Endothelial cell (in vitro differentiated cells): ENCODE measurements at regions not wholly inside any gene's neighbourhood (a gene's known extent, or its start where the extent isn't known, plus 50 kb on each side); places are given as distances from the start of the nearest gene placed in this dataset.

ENCODE experiments used
- DNase-seq: peaks from one replicate; pipeline ENCODE4 v3.0.0; 2021; ENCODE audit warnings: low spot score
- H3K27ac Mint-ChIP-seq: one replicate; pipeline ENCODE4 v1.8.0; 2021; ENCODE audit warnings: mixed read lengths, inconsistent platforms; ENCODE audit not compliant: unreplicated experiment
- H3K27me3 Mint-ChIP-seq: one replicate; pipeline ENCODE4 v1.8.0; 2021; ENCODE audit warnings: mild to moderate bottlenecking, moderate library complexity, mixed read lengths, inconsistent platforms; ENCODE audit not compliant: unreplicated experiment
- H3K36me3 Mint-ChIP-seq: one replicate; pipeline ENCODE4 v1.8.0; 2021; ENCODE audit warnings: mild to moderate bottlenecking, low read depth, mixed read lengths, inconsistent platforms; ENCODE audit not compliant: unreplicated experiment
- H3K4me1 Mint-ChIP-seq: one replicate; pipeline ENCODE4 v1.8.0; 2021; ENCODE audit warnings: mild to moderate bottlenecking, mixed read lengths, inconsistent platforms; ENCODE audit not compliant: unreplicated experiment
- H3K4me3 Mint-ChIP-seq: one replicate; pipeline ENCODE4 v1.8.0; 2021; ENCODE audit warnings: mild to moderate bottlenecking, mixed read lengths, inconsistent platforms; ENCODE audit not compliant: unreplicated experiment
- H3K9me3 Mint-ChIP-seq: one replicate; pipeline ENCODE4 v1.8.0; 2021; ENCODE audit warnings: mixed read lengths, inconsistent platforms; ENCODE audit not compliant: unreplicated experiment
- TF ChIP-seq, protein P1 (sequence below): fragments of 200-600 bp; sonication (generic); IDR thresholded peaks from one replicate; pipeline ENCODE4 v1.5.0; 2021; ENCODE audit warnings: antibody characterized with exemption; ENCODE audit not compliant: unreplicated experiment

DNA sequence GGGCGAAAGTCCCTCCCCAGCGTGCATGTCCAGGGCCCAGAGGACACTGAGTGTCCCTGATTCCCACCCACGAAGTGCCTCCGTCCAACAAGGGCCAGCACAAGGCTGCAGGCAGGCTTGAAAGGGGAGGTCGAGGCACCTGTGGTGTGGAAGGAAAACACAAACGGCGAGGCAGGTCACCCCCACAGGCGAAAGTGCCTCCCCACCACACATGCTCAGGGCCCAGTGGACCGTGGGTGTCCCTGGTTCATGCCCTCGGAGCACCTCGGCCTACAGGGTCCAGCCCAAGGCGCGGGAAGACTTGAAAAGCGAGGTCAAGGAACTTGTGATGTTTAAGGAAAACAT is 370.4 kb downstream of the ALG10 start:
- H3K9me3 Mint-ChIP-seq: peaks cover 17% of the 10 kb centered on the region
- DNase-seq: no peak
- H3K27me3 Mint-ChIP-seq: peaks cover 1% of the 10 kb centered on the region
- H3K4me1 Mint-ChIP-seq: no peaks in the 10 kb centered on the region
- TF ChIP-seq, protein P1, sequence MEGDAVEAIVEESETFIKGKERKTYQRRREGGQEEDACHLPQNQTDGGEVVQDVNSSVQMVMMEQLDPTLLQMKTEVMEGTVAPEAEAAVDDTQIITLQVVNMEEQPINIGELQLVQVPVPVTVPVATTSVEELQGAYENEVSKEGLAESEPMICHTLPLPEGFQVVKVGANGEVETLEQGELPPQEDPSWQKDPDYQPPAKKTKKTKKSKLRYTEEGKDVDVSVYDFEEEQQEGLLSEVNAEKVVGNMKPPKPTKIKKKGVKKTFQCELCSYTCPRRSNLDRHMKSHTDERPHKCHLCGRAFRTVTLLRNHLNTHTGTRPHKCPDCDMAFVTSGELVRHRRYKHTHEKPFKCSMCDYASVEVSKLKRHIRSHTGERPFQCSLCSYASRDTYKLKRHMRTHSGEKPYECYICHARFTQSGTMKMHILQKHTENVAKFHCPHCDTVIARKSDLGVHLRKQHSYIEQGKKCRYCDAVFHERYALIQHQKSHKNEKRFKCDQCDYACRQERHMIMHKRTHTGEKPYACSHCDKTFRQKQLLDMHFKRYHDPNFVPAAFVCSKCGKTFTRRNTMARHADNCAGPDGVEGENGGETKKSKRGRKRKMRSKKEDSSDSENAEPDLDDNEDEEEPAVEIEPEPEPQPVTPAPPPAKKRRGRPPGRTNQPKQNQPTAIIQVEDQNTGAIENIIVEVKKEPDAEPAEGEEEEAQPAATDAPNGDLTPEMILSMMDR: no peak
- no peaks in the 10 kb centered on the region for H3K36me3 Mint-ChIP-seq
- H3K4me3 Mint-ChIP-seq: no peak overlapping the region
- no peak overlapping the region for H3K27ac Mint-ChIP-seq

DNA sequence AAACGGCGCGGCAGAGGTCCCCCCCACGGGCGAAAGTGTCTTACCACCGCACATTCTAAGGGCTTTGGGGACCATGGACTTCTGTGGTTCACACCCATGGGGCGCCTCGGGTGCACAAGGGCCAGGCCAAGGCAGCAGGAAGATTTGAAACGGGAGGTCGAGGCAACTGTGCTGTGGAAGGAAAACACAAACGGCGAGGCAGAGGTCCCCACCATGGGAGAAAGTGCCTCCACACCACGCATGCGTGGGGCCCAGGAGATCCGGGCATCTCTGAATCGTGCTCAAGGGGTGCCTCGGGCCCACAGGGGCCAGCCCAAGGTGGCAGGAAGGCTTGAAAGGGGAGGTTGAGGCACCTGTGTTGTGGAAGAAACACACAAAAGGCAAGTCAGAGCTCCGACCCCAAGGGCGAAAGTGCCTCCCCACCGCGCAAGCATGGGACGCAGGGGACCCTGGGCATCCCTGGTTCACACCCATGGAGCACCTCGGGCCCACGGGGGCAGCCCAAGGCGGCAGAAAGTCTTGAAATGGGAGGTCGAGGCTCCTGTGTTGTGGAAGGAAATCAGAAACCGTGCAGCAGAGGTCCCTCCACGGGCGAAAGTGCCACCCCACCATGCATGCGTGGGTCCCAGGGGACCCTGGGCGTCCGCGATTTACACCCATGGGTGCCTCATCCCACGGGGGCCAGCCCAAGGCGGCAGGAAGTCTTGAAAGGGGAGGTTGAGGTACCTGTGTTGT is 371.0 kb downstream of the ALG10 start:
- Mint-ChIP-seq H3K27me3 (peaks cover 1% of the 10 kb centered on the region), H3K4me1 (no peaks in the 10 kb centered on the region), H3K36me3 (no peaks in the 10 kb centered on the region), H3K27ac (no peak overlapping the region), H3K4me3 (no peak overlapping the region), H3K9me3 (peaks cover 17% of the 10 kb centered on the region)
- TF ChIP-seq, protein P1: no peak
- DNase-seq: no peak

DNA sequence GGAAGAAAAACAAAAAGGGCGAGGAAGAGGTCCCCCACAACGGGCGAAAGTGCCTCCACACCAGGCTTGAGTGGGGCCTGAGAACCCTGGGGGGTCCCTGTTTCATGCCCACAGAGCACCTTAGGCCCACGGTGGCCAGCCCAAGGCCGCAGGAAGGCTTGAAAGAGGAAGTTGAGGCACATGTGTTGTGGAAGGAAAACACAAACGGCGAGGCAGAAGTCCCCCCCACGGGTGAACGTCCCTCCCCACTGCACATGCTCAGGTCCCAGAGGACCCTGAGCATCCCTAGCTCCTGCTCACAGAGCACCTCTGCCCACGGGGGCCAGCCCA is 371.5 kb downstream of the ALG10 start:
- no peak for DNase-seq
- H3K4me3 Mint-ChIP-seq: no peak overlapping the region

DNA sequence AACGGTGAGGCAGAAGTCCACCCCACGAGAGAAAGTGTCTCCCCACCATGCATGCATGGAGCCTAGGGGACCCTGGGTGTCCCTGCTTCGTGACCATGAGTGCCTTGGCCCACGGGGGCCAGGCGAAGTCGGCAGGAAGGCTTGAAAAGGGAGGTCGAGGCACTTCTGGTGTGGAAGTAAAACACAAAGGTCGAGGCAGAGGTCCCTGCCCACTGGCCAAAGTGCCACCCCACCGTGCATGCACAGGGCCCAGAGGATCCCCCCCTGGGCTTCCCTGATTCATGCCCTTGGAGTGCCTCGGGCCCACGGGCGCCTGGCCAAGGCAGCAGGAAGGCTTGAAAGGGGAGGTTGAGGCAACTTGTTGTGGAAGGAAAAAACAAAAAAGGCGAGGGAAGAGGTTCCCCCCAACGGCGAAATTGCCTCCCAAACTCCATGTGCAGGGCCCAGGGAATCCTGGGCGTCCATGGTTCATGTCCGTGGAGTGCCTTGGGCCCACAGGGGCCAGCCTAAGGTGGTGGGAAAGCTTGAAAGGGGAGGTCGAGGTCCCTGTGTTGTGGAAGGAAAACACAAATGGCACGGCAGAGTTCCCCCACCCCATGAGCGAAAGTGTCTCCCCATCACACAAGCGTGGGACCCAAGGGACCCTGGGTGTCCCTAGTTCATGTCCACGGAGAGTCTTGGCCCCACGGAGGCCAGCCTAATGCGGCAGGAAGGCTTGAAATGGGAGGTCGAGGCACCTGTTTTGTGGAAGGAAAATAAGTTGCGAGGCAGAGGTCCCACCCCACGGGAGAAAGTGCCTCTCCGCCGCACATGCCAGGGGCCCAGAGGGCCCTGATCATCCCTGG is 372.1 kb downstream of the ALG10 start:
- H3K4me1 Mint-ChIP-seq: no peaks in the 10 kb centered on the region
- peaks cover 13% of the 10 kb centered on the region for H3K9me3 Mint-ChIP-seq
- H3K36me3 Mint-ChIP-seq: no peaks in the 10 kb centered on the region

More for the DNA sequence above, 371.5 kb downstream of the ALG10 start:
- Mint-ChIP-seq H3K27ac (no peak overlapping the region), H3K36me3 (no peaks in the 10 kb centered on the region), H3K9me3 (peaks cover 17% of the 10 kb centered on the region), H3K4me1 (no peaks in the 10 kb centered on the region), H3K27me3 (peaks cover 1% of the 10 kb centered on the region)
- TF ChIP-seq, protein P1: no peak

More for the DNA sequence above, 372.1 kb downstream of the ALG10 start:
- Mint-ChIP-seq H3K27me3 (peaks cover 3% of the 10 kb centered on the region), H3K4me3 (no peak overlapping the region), H3K27ac (no peak overlapping the region)
- DNase-seq: no peak
- TF ChIP-seq, protein P1: no peak
